ENCODE measurements at regions not wholly inside any gene's neighbourhood (a gene's known extent, or its start where the extent isn't known, plus 50 kb on each side); places are given as distances from the start of the nearest gene placed in this dataset.
A peak's percentile ranks its signal among the peaks of the same experiment; 100 is the strongest.

DNA sequence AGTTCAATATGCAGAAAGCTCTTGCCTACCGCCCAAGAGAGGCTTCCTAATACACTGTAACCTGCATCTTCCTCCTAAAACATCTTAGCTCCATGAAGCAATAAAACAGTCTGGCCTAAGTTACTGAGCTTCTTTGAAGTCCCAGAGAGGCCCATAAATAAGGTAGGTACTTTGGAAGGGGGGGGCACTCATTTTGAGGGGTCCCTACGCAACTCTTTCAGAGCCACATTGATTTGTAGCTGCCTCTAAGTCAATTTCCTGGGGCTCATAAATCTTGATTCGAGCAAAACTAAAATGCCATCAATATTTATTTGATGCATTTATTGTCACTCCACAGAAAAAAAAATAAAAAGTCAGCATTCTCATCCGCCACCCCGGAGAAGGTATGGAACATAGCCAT lies 60.4 kb upstream of the SIX2 start:
- no peak overlapping the region for H3K4me3 ChIP-seq
- intact Hi-C loops (cut with micrococcal nuclease), result no loop called here
- H3K27me3 ChIP-seq (ENCODE audit: low read depth), result peaks cover 90% of the 10 kb centered on the region
- H3K9me3 ChIP-seq (replicated peaks), result no peaks in the 10 kb centered on the region
- TF ChIP-seq CTCF (IDR thresholded peaks at IDR 0.05; ENCODE audit: borderline replicate concordance), result no peak
- H3K4me1 ChIP-seq, result no peaks in the 10 kb centered on the region
- no peaks in the 10 kb centered on the region for H3K36me3 ChIP-seq
- H3K27ac ChIP-seq (replicated peaks), result no peak overlapping the region
- no peak for DNase-seq

GRCh38 chr2:45068571-45069140 lies 59.4 kb upstream of the SIX2 start:
- H3K36me3 ChIP-seq, result no peaks in the 10 kb centered on the region
- H3K27ac ChIP-seq (replicated peaks), result no peak overlapping the region
- peaks cover 80% of the 10 kb centered on the region for H3K27me3 ChIP-seq (ENCODE audit: low read depth)
- H3K4me3 ChIP-seq, result no peak overlapping the region
- no peaks in the 10 kb centered on the region for H3K4me1 ChIP-seq
- no peaks in the 10 kb centered on the region for H3K9me3 ChIP-seq (replicated peaks)
- no peak for TF ChIP-seq CTCF (IDR thresholded peaks at IDR 0.05; ENCODE audit: borderline replicate concordance)
- intact Hi-C loops (cut with micrococcal nuclease), result no loop called here
- DNase-seq, result no peak

DNA sequence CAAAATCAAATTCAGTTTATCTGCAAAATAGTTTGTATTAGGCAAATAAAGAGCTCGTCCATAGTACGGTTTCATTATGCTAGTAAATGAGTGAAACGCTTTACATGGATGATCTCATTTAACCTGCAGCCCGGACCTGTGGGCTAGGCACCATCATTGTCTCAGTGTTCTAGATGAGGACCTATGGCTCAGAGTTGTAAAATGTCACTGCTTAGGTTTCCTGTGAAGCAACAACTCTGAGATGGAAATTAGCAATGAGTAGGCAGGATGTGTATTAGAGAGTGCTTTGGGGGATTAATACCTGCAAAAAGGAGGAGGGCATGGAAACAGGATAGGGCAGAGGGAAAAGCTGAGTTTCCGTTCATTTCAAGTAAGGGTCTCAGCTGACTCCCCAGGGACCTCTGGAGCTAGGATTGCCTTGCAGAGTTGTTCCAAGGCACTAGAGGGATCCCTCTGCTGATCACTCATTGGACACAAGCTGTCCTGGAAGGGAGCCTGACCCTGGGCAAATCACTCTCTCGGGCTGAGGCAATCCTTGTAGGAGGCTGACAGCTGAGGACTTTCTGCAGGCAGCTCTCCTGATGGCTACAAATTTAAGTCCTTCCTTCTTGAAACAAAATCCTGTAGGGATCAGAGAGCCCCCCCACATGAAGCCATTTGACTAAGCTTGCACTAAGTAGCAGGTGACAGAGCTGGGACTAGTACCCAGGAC lies 58.8 kb upstream of the SIX2 start:
- intact Hi-C loops (cut with micrococcal nuclease), result no loop called here
- peak; percentile 14 for TF ChIP-seq CTCF (IDR thresholded peaks at IDR 0.05; ENCODE audit: borderline replicate concordance)

More for the DNA sequence above, 58.8 kb upstream of the SIX2 start:
- no peaks in the 10 kb centered on the region for H3K36me3 ChIP-seq
- H3K4me3 ChIP-seq, result no peak overlapping the region
- no peak for DNase-seq
- H3K27ac ChIP-seq (replicated peaks), result no peak overlapping the region
- no peaks in the 10 kb centered on the region for H3K9me3 ChIP-seq (replicated peaks)
- H3K4me1 ChIP-seq, result no peaks in the 10 kb centered on the region
- peaks cover 74% of the 10 kb centered on the region for H3K27me3 ChIP-seq (ENCODE audit: low read depth)
